ENCODE measurements at regions not wholly inside any gene's neighbourhood (a gene's known extent, or its start where the extent isn't known, plus 50 kb on each side); places are given as distances from the start of the nearest gene placed in this dataset.

DNA sequence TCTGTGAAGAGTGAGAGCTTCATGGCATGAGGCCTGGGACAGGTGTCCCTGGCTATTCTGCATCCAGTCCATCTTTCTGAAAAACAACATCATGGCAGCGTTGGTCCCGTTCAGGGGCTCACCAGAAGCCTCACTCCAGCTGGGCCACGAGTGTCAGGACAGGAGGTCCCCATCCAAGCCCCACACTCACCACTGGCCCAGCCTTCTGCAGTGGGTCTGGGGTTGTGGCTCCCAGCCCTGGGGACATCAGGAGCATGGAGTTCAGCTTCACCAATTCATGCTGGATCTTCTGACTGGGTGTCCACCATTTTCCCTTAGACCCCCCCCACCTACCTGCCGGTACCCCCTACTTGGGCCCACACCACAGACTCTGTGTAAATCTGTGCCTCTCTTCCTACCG, 400.3 kb downstream of the BRD1 start:
- no peak for DNase-seq

DNA sequence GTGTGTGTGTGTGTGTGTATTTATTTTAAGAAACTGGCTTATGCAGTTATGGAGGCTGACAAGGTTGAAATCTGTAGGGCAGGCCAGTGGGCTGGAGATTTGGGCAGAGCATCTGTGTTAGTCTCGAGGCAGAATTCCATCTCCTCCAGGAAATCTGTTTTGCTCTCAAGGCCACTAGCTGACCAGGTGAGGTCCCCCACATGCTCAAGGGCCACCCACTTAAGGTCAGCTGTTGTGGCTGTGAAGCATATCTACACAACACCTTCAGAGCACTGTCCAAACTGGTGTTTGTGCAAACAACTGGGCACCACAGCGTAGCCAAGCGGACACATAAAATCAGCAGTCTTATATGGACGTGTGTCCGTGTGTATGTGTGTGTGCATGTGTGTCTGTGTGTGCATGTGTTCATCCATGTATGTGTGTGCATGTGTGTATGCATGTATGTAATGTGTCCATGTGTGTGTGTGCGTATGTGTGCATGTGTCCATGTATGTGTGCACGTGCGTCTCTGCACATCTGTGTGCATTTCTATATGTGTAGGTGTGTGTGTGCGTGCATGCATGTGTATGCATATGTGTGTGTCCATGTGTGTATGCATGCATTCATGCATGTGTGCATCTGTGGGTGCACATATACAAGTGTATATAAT, 400.9 kb downstream of the BRD1 start:
- no peak for DNase-seq

DNA sequence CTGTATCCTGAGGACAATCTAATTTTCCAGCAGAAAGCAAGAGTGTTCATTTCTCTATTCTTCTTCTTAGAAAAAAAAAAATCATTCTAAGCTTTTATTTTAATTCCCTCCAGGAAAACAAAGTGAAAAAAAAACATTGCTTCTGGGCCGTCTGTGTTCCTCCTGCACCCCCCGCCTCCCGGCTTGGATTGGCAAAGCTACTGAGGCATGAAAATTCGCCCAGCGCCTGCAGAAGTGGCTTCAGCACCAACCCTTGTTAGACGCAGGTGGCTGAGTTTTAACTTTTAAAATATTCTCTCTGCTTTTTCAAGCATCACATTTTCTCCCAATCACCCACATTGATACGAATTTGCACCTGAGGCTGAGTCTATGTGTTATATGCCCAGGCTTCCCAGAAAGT, 401.6 kb downstream of the BRD1 start:
- DNase-seq, result no peak

DNA sequence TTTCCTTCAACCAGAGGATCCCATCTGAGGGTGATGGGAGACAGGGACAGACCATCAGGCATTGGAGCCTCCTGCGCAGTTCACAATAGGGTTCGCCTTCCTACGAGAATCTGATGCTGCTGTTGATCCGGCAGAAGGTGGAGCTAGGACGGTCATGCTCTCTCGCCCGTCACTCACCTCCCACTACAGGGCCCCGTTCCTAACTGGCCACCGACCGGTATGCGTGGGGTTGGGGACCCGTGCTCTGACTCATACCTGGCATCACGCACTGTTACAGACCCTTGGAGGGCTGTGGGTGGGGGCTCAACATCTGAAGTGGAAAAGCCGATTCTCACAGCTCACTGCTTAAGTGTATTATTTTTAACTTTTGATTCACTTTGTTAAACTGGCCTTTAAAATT, 402.3 kb downstream of the BRD1 start:
- no peak for DNase-seq

DNA sequence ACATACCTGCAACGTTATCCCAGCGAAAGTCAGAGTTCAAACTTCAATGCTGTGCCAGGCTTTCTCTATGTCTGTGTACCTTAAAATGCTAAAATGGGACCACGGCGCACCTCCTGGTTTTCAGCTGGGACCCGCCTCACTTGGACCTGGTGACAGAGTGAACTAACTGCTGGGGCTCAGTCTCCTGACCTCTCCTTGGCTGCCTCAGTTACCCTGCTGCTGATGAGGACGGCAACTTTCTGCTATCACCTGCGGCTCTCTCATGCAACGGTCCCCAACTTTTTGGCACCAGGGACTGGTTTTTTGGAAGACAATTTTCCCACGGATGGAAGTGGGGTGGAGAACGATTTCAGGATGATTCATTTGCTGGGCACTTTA, 402.8 kb downstream of the BRD1 start:
- DNase-seq, result no peak

DNA sequence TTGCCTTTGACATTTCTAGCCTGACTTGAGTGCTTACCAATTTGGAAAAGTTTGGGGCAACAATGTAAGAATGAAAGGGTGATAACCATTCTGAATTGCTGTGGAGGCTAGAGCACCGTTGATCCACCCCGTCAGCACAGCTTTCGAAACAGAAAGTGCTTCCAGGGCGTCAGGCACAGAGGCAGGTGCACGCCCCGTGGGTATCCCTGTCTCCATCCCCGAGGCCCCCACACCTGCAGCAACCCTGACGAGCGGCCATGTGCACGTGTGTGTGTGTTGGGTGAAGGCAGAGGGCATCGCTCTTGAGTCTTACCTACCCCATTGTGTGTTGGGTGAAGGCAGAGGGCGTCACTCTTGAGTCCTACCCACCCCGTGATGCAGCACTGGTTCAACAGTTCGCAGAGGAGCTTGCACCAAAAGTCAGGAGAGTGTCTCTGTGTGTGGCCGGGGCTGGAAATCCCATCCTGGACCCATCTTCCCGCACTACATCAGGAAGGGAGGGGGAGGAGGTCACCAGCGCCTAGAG, 404.5 kb downstream of the BRD1 start:
- DNase-seq, result no peak

DNA sequence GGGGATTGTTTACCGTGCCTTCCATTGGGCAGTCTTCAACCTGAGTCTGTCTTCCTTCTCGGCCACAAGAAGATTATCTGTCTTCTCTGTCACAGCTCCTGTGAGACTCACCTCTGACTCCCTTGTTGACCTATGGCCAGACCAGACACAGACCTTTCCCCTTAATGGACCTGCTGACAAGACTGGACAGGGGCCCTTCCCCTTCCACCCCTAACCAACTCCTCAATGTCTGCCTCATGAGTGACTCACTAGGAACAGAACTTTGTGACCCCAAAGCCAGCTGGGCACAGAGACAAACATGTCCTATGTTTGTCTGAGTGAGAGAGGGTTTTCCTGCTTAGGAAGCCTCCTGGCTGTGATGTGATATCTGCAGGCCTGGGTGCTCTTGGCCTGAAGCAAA, 405.0 kb downstream of the BRD1 start:
- no peak for DNase-seq

DNA sequence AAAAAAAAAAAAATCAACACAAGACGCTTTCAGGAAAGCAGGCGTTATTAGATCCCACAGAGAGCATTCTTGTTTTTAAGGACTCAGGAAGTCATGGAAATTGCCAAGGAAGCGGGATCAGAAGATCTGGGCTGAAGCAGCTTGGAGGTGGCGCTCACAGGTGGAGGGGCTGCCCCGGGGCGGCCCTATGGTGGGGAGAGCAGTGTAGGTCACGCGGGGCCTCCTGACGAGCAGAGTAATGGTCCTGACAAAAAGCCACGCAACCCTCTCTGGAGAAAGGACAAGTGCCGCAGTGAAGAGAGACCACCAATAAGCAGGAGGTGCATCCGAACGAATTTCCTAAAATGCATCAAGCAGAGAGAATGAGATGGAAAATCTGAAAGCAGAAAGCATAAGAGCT, 407.0 kb downstream of the BRD1 start:
- DNase-seq, result no peak

DNA sequence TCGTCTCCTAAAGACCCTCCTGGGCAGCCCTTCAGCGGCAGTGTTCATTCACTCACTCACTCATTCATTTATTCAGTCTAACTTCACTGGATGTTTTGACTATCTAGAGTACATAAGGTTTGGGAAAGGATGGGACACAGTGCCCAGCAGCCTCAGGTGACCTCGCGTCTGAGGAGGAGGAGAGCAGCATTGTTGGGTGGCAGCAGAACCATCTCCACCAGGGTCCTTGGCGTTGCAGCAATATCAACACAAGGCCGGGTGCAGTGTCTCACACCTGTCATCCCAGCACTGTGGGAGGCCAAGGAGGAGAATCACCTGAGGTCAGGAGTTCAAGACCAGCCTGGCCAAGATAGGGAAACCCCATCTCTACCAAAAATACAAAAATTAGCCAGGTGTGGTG, 408.0 kb downstream of the BRD1 start:
- no peak for DNase-seq

DNA sequence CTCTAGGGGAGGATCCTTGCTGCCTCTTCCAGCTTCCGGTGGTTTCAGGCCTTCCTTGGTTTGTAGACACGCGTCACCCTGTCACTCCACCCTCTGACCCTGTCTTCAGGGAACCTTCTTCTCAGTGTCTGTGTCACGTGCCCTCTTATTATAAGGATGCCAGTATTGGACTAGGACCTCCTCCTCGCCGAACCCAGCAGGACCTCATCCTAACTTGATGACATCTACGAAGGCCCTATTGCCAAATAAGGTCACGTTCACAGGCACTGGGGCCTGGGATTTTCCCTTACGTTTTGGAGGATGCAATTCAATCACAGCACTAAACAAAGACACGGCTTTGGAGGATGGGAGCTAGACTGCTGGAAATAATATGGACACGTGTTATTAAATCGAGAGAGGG, 408.7 kb downstream of the BRD1 start:
- no peak for DNase-seq

DNA sequence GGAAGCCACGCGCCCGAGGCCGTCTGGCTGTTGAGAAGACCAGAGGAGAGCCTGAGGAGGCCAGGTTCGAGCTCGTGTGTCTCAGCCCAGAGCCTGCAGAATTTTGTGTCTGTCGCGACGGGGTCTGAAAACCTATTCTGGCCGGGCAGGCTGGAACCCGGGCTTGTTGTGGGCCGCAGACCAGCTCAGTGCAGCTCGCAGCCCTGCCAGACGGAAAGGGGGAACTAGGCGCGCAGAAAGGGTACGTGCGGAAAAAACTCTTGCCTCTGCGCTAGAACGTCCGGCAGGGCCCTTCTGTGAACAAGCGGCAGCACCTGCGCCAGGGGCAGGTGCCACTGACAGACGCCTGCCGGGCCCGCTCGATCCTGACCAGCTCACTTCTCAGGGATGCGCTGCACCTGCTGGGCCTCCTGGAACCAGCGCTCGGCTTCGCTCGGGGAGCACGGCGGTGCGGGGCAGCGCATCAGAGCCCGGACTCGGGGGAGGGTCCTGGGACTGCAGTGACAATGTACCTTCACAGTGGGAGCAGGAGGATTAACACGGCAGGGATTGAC, 409.3 kb downstream of the BRD1 start:
- no peak for DNase-seq

DNA sequence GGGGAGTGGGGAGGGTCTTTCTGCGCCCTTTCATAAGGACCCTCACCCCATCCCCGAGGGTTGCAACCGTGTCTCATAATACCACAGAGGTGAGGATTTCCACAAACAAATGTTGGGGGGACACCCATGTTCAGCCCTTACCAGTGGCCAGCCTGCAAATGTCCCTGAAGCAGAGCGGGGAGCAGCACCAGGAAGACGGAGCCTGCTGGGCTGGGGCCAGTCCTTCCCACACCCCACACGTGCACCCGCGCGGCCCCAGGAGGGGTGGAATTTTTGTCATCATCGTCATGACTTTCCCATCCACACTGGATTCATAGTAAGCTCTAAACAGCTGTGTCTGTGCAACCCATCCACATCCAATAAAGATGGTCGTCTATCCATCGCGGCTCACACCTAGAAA, 409.8 kb downstream of the BRD1 start:
- DNase-seq, result no peak

DNA sequence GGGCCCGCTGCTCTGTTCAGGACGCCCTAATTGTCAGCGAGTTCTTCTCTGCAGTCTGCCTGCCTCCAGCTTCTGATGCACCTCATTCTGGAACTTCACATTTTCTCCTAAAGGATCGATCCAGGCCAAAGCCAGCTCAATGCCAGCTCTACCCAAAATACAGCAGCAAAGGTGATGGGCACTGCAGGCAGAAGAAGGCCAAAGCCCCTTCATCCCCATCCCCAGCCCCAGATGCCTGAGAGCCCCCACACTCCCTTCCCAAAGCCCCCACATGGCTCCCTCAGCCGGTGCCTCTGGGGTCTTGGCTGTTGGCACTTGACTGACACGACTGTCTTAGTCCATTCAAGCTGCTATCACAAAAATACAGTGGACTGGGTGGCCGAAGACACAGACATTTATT, 410.3 kb downstream of the BRD1 start:
- no peak for DNase-seq

DNA sequence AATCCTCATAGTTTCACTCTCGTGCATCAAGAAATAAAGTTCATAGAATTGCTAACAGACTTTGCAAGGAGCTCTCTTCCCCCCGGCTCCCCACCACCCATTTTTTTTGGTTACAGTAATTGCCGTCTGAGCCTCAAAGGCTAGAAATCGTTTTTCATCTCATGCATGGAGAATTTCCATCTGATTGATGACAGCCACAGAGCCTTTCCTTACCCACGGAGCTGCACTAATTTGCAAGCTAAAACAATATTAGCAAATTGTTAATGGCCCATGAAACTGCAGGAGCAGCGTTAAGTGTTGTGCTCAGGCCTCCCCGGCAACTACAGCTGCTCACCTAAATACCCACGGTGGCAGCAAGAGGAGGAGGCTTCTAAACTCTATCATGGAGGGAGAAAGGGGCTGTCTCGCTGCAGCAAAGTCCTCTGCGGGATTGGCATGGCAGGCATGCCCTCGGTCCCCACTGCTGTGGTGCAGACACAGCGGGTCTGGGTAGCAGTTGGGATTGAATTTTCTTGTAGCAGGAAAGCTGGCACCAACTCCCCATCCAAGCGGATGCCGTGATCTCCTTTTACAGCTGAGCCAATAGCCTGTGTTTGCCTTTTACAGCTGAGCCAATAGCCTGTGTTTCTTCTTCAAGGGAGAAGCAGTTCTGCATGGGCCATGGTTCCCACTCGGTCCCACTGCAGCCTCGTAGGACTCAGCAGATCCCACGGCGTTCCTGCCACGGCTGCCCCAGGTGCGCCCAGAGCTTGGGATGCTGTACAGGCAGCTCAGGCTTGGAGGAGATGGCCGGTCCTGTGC, 412.3 kb downstream of the BRD1 start:
- DNase-seq, result no peak

DNA sequence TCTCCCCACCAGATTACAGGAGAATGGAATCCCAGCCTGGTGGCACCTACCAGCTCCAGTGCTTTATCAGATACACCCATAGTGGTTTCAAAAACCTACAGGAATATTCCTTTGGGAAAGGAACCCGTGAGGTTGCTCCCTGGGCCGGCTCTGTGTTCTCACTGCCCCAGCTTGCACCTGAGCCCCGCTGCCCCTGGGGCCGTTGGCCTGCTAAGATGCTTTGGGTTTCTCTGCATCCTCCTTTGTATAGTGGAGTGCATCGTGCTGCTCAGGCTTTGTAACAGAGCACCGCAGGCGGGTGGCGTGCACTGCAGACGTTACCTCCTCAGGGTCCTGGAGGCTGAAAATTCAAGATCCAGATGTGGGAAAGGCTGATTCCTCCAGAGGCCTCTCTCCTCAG, 414.1 kb downstream of the BRD1 start:
- DNase-seq, result no peak

DNA sequence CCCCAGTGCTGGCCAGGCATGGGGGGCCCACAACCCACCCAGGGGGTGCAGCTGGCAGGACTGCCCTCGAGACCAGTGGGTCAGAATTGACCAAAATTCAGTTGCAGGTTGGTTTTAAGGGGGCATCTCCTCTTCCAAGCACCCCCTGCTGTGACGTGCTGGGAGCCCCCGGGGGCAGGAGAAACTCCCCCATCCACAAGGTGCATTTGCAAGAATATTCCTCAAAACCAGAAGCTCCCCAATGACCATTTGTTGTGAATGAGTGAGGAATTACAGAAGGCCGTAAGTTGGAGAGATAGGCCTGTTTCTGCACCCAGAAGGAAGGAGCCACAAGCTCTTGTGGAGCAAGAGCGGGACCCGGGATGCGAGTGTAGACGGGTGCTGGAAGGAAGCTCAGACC, 414.5 kb downstream of the BRD1 start:
- DNase-seq, result no peak

DNA sequence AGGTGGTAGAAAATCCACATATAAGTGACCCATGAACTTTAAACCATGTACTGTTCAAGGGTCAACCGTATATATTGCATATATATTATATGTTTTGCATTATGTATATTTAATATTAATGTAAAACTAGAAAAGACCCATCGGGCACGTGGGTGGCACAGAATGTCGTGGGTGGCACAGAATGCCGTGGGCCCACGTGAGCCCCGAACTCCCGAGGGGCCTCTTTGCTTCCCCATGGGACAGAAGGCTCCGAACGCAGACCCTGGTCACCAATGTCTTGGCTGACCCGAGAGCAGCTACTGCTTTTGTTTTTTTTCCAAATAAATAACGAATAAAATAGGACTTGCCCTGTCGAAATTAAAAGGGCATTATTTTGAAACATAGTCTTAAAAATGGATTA, 415.4 kb downstream of the BRD1 start:
- no peak for DNase-seq

DNA sequence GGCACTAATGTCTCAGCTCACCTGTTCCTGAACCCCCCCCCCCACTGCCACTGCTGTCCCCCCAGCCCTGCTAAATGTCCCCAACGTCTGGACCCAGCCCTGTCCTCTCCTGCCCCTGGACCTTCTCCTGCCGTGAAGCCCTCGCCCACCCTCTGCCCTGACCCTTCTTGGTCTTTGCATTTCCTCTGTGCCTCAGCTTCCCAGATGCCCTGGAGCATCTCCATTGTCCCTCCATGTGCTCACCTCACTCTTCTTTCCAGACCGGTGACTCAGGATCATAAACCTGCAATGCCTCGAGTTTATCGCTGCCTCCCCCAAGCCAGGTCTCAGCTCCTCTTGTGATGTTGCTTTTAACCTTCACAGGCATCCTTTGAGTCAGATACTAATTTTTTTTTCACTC, 416.4 kb downstream of the BRD1 start:
- DNase-seq, result no peak

DNA sequence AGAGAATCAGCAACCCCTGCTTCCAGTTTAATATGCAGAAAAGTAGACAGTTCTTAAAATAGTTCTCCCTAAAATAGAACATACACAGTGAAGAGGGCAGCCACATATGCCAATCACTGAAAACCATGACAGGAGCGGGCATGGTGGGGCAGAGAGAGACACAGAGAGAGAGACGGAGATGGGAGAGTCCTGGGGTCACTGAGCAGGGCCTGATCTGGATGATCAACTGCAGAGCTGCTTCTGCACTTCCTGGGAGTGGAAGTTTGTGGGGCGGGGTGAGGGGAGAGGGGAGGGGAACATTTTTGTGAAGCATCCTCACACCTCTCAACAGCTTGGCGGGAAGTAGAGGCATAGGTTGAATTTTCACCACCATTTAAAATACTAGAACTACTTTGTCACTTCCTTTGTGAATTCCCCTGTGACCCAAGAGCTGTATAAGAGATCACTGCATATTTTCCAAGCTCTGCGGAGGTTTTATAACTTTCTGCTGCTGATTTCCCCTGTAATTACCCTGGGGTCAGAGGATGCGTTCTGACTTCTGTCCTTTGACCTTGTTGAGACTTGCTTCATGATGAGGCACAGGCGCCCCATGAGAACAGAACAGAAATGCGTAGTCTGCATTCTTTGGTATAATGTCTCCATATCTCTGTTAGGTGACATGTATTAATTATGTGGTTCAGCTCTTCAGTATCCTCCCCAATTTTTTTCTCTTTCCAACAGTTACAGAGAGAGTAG, 419.4 kb downstream of the BRD1 start:
- no peak for DNase-seq

DNA sequence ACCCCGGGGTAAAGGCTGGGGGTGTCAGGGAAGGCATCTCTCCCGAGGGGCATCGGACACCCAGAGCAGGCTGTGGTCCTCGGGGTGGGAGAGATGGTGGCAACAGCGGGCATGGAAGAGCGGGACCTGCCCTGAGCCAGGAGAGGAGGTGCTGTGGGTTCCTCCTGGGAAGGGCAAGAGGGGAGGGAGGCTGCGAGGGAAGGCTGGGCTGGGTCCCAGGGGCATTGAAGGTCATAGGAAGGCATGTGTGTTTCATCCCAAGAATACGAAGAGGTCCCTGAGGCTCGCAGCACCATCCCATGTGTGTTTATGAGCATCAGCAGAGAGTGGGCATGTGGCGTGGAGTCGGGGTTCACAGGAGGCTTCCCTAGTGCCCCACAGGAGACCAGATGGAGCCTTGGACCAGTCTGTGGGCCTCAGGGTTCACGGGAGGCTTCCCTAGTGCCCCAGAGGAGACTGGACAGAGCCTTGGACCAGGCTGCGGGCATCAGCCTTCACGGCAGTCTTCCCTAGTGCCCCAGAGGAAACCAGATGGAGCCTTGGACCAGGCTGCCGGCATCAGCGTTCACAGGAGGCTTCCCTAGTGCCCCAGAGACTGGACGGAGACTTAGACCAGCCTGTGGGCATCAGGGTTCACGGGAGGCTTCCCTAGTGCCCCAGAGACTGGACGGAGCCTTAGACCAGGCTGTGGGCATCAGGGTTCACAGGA, 420.6 kb downstream of the BRD1 start:
- DNase-seq, result no peak

DNA sequence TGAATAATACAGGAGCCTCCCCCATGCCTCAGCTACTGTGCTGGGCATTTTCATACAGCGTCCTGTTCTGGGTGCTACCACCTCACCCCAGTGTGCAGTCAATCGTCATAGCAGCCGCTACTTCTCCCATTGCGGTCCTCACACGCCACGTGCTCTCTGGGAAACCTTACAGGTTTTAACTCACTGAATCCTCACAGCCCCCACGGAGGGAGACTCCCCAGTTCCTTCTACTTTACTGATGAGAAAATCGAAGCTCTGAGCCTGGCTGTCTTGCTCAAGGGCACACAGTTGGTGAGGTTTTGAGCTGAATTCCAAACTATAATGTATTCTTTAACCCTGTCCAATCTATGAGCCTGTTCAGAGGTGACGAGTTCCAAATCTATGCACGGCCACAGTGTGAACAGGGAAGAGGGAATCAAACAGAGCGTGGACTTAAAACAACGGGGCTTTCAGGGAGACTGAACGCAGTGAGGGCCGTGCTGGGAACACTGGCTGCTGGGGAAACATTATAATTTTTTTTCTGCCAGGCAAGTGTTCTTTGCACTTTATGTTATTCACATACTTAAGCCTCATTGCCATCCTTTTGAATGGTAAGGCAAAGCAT, 421.5 kb downstream of the BRD1 start:
- DNase-seq, result no peak

DNA sequence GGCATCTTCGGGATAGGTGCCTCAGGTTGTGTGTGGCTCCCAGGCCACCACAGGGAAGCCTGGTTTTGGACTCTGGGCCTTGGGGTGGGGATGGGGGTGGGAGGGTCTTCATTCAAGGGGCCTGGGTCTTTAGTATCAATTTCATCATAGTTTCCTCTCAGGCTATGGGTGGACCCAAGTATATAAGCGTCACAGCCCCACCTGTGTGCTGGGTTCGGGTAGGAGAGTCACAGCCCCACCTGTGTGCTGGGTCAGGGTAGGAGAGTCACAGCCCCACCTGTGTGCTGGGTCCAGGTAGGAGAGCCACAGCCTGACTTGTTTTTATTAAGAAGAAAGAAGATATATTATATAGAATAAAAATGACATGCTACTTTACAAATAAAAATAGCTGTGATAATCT, 422.1 kb downstream of the BRD1 start:
- no peak for DNase-seq

All from bone marrow (tissue), 2 donors.